K562 (cell line): ENCODE measurements at regions not wholly inside any gene's neighbourhood (a gene's known extent, or its start where the extent isn't known, plus 50 kb on each side); places are given as distances from the start of the nearest gene placed in this dataset.

Experiments
- ATAC-seq: fragments of 200-7000 bp; cut with Tn5 transposase; 3 replicates; pipeline ENCODE4 v1.9.1; 2020; ENCODE audit warnings: moderate library complexity
- BruUV-seq: library from RNA; stranded (reverse); fragments of 400-500 nt; replicated peaks from 2 replicates; lab custom pipeline; 2021; lab: Mats Ljungman, UMichigan
- CTCF ChIA-PET: fragments of 300-600 bp; formaldehyde crosslinking; extraction: SDS; loops from one replicate; lab custom pipeline; 2021; ENCODE audit warnings: low intra/inter-chr PET ratio; lab: Yijun Ruan, JAX
- POLR2A ChIA-PET: fragments of 300-600, 350-650 bp; sonication (Branson Sonifier 250); formaldehyde crosslinking; extraction: SDS; loops from one replicate; lab custom pipeline; 2021; ENCODE audit warnings: antibody characterized with exemption, inconsistent platforms; lab: Yijun Ruan, JAX
- DNase-seq, 4 experiments: peaks; one replicate each; pipeline versions ENCODE4 v3.0.0 to v3.0.0-alpha.2; 2011 to 2018; ENCODE audit warnings: low spot score in 3 of 4, mixed read lengths in 3 of 4; ENCODE audit errors: extremely low read depth in 1 of 4
- FAIRE-seq: peaks from 2 replicates; lab custom pipeline; 2011; peaks lifted over from hg19 to GRCh38; lab: Jason Lieb, UNC
- H2AFZ ChIP-seq: 2 replicates; pipeline ENCODE4 v1.6.0; 2011; ENCODE audit warnings: low read depth, low read length, control low read depth, inconsistent platforms
- H3K27ac ChIP-seq: fragments of 200-600 bp; 3 replicates; pipeline ENCODE4 v1.8.0; 2011; ENCODE audit warnings: low read depth, mild to moderate bottlenecking, control low read depth, inconsistent platforms, low read length, moderate library complexity, mixed read lengths; ENCODE audit errors: extremely low read depth
- H3K27me3 ChIP-seq, 2 experiments: fragments of 300-600 bp in 1 of 2; 2 replicates in 1 of 2; 3 replicates in 1 of 2; pipeline versions ENCODE4 v1.6.0 to v1.8.0; 2011; ENCODE audit warnings: inconsistent platforms in 2 of 2, low read length in 2 of 2, mild to moderate bottlenecking in 1 of 2, mixed read lengths in 1 of 2, moderate library complexity in 1 of 2; ENCODE audit not compliant: control insufficient read depth in 2 of 2, insufficient read depth in 2 of 2
- H3K36me3 ChIP-seq: fragments of 300-600 bp; 3 replicates; pipeline ENCODE4 v1.8.0; 2011; ENCODE audit warnings: mild to moderate bottlenecking, low read length, inconsistent platforms; ENCODE audit not compliant: control insufficient read depth, insufficient read depth
- H3K4me1 ChIP-seq, 2 experiments: fragments of 200-600 bp in 1 of 2; replicated peaks in 1 of 2; 2 replicates in 1 of 2; 3 replicates in 1 of 2; pipeline versions ENCODE4 v1.5.1 to v1.8.0; 2011; ENCODE audit warnings: inconsistent platforms in 2 of 2, low read length in 2 of 2, mild to moderate bottlenecking in 1 of 2, mixed read lengths in 1 of 2, moderate library complexity in 1 of 2; ENCODE audit not compliant: control insufficient read depth in 2 of 2, insufficient read depth in 2 of 2
- H3K4me2 ChIP-seq: 2 replicates; pipeline ENCODE4 v1.6.1; 2011; ENCODE audit warnings: low read length, control low read depth, inconsistent platforms, mixed read lengths; ENCODE audit not compliant: insufficient read depth
- H3K4me3 ChIP-seq: fragments of 200-600 bp; sonication (generic), shearing (Covaris generic); 2 replicates; pipeline ENCODE4 v1.5.1; 2016; ENCODE audit warnings: control low read depth, inconsistent platforms
- H3K79me2 ChIP-seq: fragments of 200-600 bp; 3 replicates; pipeline ENCODE4 v1.8.0; 2011; ENCODE audit warnings: low read length, inconsistent platforms; ENCODE audit not compliant: control insufficient read depth, insufficient read depth
- H3K9ac ChIP-seq, 2 experiments: 2 replicates each; pipeline versions ENCODE4 v1.6.0 to v1.6.1; 2011; ENCODE audit warnings: low read depth in 2 of 2, low read length in 2 of 2, control low read depth in 1 of 2, inconsistent platforms in 1 of 2, mild to moderate bottlenecking in 1 of 2, mixed read lengths in 1 of 2; ENCODE audit not compliant: insufficient read depth in 1 of 2
- H3K9me1 ChIP-seq: one replicate; pipeline ENCODE4 v1.6.0; 2011; ENCODE audit warnings: inconsistent platforms, mild to moderate bottlenecking, low read length, moderate library complexity; ENCODE audit not compliant: control insufficient read depth, insufficient read depth
- H3K9me3 ChIP-seq: replicated peaks from 2 replicates; pipeline ENCODE4 v1.5.1; 2011; ENCODE audit warnings: low read depth, low read length, inconsistent platforms; ENCODE audit not compliant: control insufficient read depth, insufficient read depth
- H4K20me1 ChIP-seq: replicated peaks from 2 replicates; pipeline ENCODE4 v1.6.1; 2011; ENCODE audit warnings: low read length, inconsistent platforms, mixed read lengths; ENCODE audit not compliant: control insufficient read depth, insufficient read depth
- GTF2F1 ChIP-seq: IDR thresholded peaks from 2 replicates; pipeline ENCODE4 v1.6.1; 2011; ENCODE audit warnings: low read depth, low read length, improper control_type of control experiment
- RFX1 ChIP-seq: fragments of 450-650 bp; IDR thresholded peaks from 2 replicates; pipeline ENCODE4 v1.6.1; 2016; ENCODE audit warnings: mild to moderate bottlenecking, moderate library complexity
- SIRT6 ChIP-seq: IDR thresholded peaks from one replicate; pipeline ENCODE4 v1.6.1; 2012; ENCODE audit warnings: low read depth, mild to moderate bottlenecking, control low read depth, inconsistent platforms, low read length, moderate library complexity
- WGBS: fragments of 100-300 bp; shearing (Covaris generic); methylation state at CpG from one replicate; pipeline ENCODE4 v1.1.6; 2016; ENCODE audit warnings: low coverage, mixed read lengths; ENCODE audit not compliant: insufficient coverage; ENCODE audit errors: missing lambda C conversion rate; 5-methylcytosine and 5-hydroxymethylcytosine counted together
- in situ Hi-C: fragments of 300-500 bp; cut with MboI; formaldehyde crosslinking; loops from 4 replicates; pipeline ENCODE4 v1.15.0; 2018; ENCODE audit warnings: inconsistent platforms, mixed read lengths
- intact Hi-C: fragments of 100-400 bp; cut with micrococcal nuclease; formaldehyde crosslinking; loops from 2 replicates; pipeline ENCODE4 v1.14.2; 2022
- TF ChIP-seq, protein P1 (sequence below), 2 experiments: IDR thresholded peaks; 2 replicates each; pipeline ENCODE4 v1.6.1; 2012; ENCODE audit warnings: improper control_type of control experiment in 2 of 2, low read depth in 2 of 2, low read length in 2 of 2, borderline replicate concordance in 1 of 2
- TF ChIP-seq, protein P2 (sequence below), 2 experiments: fragments of 150-350 bp in 1 of 2; IDR thresholded peaks; 2 replicates each; pipeline ENCODE4 v1.6.1; 2012 to 2016; ENCODE audit warnings: low read depth in 2 of 2, low read length in 2 of 2, mild to moderate bottlenecking in 1 of 2, moderate library complexity in 1 of 2

DNA sequence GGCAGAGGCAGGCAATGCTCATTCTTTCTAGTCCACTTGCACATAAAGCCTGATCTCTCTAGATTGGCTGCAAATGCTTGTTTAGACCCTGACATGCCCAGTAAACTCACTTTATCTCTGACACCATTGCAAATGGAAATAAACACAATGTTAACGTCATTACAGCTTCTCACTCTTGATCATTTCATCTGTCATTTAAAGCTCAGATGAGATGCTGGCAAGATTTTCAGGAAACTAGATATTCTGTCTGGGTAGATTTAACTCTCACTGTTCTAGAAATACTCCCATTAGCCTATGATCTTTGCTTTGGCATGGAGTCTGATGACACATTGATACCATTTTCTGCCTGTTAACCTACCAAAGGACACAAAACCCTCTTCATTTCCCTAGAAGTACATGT is 320.7 kb upstream of the HNRNPA3 start:
- Histone ChIP-seq H3K9ac (no peak overlapping the region), H3K4me2 (no peak overlapping the region), H3K9me1 (no peaks in the 10 kb centered on the region), H3K4me1 (no peaks in the 10 kb centered on the region)
- FAIRE-seq: no peak
- no peak for ATAC-seq
- WGBS: 4% methylated on average over 1 of the region's 1 CpG
- TF ChIP-seq, protein P1, sequence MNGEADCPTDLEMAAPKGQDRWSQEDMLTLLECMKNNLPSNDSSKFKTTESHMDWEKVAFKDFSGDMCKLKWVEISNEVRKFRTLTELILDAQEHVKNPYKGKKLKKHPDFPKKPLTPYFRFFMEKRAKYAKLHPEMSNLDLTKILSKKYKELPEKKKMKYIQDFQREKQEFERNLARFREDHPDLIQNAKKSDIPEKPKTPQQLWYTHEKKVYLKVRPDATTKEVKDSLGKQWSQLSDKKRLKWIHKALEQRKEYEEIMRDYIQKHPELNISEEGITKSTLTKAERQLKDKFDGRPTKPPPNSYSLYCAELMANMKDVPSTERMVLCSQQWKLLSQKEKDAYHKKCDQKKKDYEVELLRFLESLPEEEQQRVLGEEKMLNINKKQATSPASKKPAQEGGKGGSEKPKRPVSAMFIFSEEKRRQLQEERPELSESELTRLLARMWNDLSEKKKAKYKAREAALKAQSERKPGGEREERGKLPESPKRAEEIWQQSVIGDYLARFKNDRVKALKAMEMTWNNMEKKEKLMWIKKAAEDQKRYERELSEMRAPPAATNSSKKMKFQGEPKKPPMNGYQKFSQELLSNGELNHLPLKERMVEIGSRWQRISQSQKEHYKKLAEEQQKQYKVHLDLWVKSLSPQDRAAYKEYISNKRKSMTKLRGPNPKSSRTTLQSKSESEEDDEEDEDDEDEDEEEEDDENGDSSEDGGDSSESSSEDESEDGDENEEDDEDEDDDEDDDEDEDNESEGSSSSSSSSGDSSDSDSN (IDR thresholded peaks at IDR 0.05; ENCODE audit: borderline replicate concordance in 1 of 2, low read depth in 2 of 2, low read length in 2 of 2): no peak
- TF ChIP-seq GTF2F1: no peak
- TF ChIP-seq, all 486 proteins: peak for 0
- no peak for DNase-seq
- no peaks in the 10 kb centered on the region for H3K36me3 ChIP-seq
- in situ Hi-C loops (no loop called here), intact Hi-C loops (no loop called here)
- POLR2A ChIA-PET: interaction anchor here (0.8 kb wide), 1 partner anchor 320 kb away, joined by 3 read pairs; no protein-coding TSS in a partner anchor
- H3K27me3 ChIP-seq: no peaks in the 10 kb centered on the region; a peak in 1 of 5 replicates
- H3K27ac ChIP-seq: no peak overlapping the region
- H4K20me1 ChIP-seq: no peaks in the 10 kb centered on the region
- no peak overlapping the region for H2AFZ ChIP-seq
- CTCF ChIA-PET: no interaction called here
- H3K79me2 ChIP-seq: no peaks in the 10 kb centered on the region
- H3K4me3 ChIP-seq: no peak overlapping the region
- no peaks in the 10 kb centered on the region for H3K9me3 ChIP-seq
- no TSS peak for BruUV-seq

- FAIRE-seq (no peak), DNase-seq (no peak), ATAC-seq (no peak)
- 0% methylated on average over 2 of the region's 2 CpGs for WGBS
- BruUV-seq: no TSS peak
- in situ Hi-C loops: no loop called here
- TF ChIP-seq SIRT6 (no peak), RFX1 (peak; percentile 50)
- TF ChIP-seq, protein P2, sequence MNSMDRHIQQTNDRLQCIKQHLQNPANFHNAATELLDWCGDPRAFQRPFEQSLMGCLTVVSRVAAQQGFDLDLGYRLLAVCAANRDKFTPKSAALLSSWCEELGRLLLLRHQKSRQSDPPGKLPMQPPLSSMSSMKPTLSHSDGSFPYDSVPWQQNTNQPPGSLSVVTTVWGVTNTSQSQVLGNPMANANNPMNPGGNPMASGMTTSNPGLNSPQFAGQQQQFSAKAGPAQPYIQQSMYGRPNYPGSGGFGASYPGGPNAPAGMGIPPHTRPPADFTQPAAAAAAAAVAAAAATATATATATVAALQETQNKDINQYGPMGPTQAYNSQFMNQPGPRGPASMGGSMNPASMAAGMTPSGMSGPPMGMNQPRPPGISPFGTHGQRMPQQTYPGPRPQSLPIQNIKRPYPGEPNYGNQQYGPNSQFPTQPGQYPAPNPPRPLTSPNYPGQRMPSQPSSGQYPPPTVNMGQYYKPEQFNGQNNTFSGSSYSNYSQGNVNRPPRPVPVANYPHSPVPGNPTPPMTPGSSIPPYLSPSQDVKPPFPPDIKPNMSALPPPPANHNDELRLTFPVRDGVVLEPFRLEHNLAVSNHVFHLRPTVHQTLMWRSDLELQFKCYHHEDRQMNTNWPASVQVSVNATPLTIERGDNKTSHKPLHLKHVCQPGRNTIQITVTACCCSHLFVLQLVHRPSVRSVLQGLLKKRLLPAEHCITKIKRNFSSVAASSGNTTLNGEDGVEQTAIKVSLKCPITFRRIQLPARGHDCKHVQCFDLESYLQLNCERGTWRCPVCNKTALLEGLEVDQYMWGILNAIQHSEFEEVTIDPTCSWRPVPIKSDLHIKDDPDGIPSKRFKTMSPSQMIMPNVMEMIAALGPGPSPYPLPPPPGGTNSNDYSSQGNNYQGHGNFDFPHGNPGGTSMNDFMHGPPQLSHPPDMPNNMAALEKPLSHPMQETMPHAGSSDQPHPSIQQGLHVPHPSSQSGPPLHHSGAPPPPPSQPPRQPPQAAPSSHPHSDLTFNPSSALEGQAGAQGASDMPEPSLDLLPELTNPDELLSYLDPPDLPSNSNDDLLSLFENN (IDR thresholded peaks at IDR 0.05; ENCODE audit: low read depth in 2 of 2, low read length in 2 of 2): no peak
- no peak overlapping the region for H3K4me2 ChIP-seq
- no peaks in the 10 kb centered on the region for H3K79me2 ChIP-seq
- no peaks in the 10 kb centered on the region for H4K20me1 ChIP-seq
- no peak overlapping the region for H3K9ac ChIP-seq
- no peaks in the 10 kb centered on the region for H3K4me1 ChIP-seq
- no peak overlapping the region for H3K27ac ChIP-seq
- H2AFZ ChIP-seq: no peak overlapping the region
- H3K36me3 ChIP-seq: no peaks in the 10 kb centered on the region
- POLR2A ChIA-PET: interaction anchor here (0.8 to 1.0 kb wide), 2 partner anchors 199 to 321 kb away, joined by 3 to 4 read pairs; no protein-coding TSS in a partner anchor
- CTCF ChIA-PET: no interaction called here
- no peak overlapping the region for H3K4me3 ChIP-seq
- intact Hi-C loops: no loop called here
- no peaks in the 10 kb centered on the region; a peak in 1 of 5 replicates for H3K27me3 ChIP-seq
- no peaks in the 10 kb centered on the region for H3K9me3 ChIP-seq
- H3K9me1 ChIP-seq: no peaks in the 10 kb centered on the region
Measured at GRCh38 chr2:176892676-176893226, 319.8 kb upstream of the HNRNPA3 start.
